Ovary (tissue), 3 donors: ENCODE measurements at regions not wholly inside any gene's neighbourhood (a gene's known extent, or its start where the extent isn't known, plus 50 kb on each side); places are given as distances from the start of the nearest gene placed in this dataset.
"Not testable (repeated sequence)": the region's sequence is repeated elsewhere in the genome, so short reads cannot be mapped to it uniquely, and the experiment has no call there.

Source experiments
- CTCF ChIP-seq, 3 donors: fragments of 450-650 bp in 2 of 3; fragments of 200-600 bp in 1 of 3; IDR thresholded peaks; one replicate each; pipeline versions ENCODE4 v1.5.1 to v1.8.0; 2016 to 2022; ENCODE audit warnings: antibody characterized with exemption in 3 of 3, mild to moderate bottlenecking in 1 of 3
- EP300 ChIP-seq: sonication (generic); formaldehyde crosslinking; IDR thresholded peaks from one replicate; pipeline ENCODE4 v1.6.1; 2017; ENCODE audit warnings: antibody characterized with exemption
- POLR2A ChIP-seq: fragments of 450-650 bp; IDR thresholded peaks from one replicate; pipeline ENCODE4 v1.6.1; 2017; ENCODE audit warnings: antibody characterized with exemption, mild to moderate bottlenecking, moderate library complexity
- donor health status: DM: no; HTN: no; CAD: no.

GRCh38 chr7:119633812-119634211, 639.2 kb upstream of the KCND2 start:
- not testable (repeated sequence) for TF ChIP-seq EP300; CTCF (IDR thresholded peaks at IDR 0.05); POLR2A
